GM21529 (cell line): ENCODE measurements at regions not wholly inside any gene's neighbourhood (a gene's known extent, or its start where the extent isn't known, plus 50 kb on each side); places are given as distances from the start of the nearest gene placed in this dataset.
"Not testable (repeated sequence)": the region's sequence is repeated elsewhere in the genome, so short reads cannot be mapped to it uniquely, and the experiment has no call there.

Experiments
- ATAC-seq: cut with Tn5 transposase; IDR thresholded peaks from one replicate; pipeline ENCODE4 v1.9.1; 2021; ENCODE audit not compliant: unreplicated experiment

DNA sequence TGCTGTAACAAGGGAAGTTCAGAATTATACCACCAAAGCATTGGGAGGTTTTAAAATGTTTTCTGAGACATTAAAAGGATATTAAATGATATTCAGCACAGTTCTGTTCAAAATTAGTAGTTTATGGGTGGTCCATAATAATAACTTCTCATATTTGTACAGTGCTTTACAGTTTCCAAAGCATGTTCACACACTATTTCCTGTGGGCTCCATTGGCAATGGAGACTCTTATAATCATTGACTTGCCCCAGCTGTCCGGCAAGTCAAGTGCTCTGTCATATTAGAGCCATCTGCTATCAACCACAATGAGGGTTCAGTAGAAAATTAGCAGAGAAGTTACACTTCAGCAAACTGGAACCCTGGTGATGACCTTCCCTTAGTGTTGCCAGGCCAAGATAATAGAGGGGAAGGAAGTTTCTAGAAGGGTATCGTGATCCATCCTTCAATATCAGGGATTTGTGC lies 526.6 kb upstream of the CCDC196 start:
- peak; percentile 57 for ATAC-seq

GRCh38 chr14:65961004-65961403 lies 525.2 kb upstream of the CCDC196 start:
- ATAC-seq, result no peak

GRCh38 chr14:65962952-65963351 lies 523.2 kb upstream of the CCDC196 start:
- ATAC-seq, result no peak

DNA sequence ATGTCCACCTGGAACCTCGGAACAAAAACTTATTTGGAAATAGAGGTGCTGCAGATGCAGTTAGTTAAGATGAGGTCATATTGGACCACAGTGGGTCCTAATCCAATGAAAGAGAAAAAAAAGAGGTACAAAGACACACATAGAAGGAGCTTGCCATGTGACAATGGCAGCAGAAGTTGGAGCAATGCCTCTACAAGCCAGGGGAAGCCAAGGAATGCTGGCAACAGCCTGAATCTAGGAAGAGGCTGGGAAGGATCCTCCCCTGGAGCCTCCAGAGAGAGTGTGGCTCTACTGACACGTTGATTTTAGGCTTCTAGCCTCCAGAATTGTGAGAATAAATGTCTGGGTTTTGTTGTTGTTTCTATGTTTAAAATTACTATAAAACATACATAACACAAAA lies 521.8 kb upstream of the CCDC196 start:
- ATAC-seq, result no peak

GRCh38 chr14:65966188-65966587 lies 520.0 kb upstream of the CCDC196 start:
- no peak for ATAC-seq

- no peak for ATAC-seq
Observed at GRCh38 chr14:65972346-65972870, 513.8 kb upstream of the CCDC196 start.

- no peak for ATAC-seq
Observed at GRCh38 chr14:65972891-65973290, 513.3 kb upstream of the CCDC196 start.

GRCh38 chr14:65975865-65976264 lies 510.3 kb upstream of the CCDC196 start:
- ATAC-seq, result no peak

- ATAC-seq, result no peak
Observed at GRCh38 chr14:65976761-65977404, 509.3 kb upstream of the CCDC196 start.

- no peak for ATAC-seq
Observed at GRCh38 chr14:65981192-65981843, 504.9 kb upstream of the CCDC196 start.

DNA sequence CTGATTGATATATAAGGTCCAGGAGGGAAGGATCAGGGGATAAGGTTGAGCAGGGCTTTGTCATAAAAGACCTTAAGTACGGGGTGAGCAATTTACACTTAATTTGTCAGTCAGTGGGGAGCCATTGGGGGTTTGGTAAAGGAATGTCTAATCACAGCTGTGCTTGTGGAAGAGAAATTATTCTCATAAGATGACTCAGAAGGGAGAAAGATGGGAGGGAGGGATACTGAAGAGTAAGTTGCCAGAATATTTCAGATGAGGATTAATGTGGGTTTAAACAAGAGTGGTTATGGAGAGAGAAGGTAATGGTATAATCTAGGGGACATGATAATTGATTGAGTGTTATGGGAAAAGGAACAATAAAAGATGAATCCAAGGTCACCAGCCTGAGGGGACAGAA lies 500.1 kb upstream of the CCDC196 start:
- no peak for ATAC-seq

DNA sequence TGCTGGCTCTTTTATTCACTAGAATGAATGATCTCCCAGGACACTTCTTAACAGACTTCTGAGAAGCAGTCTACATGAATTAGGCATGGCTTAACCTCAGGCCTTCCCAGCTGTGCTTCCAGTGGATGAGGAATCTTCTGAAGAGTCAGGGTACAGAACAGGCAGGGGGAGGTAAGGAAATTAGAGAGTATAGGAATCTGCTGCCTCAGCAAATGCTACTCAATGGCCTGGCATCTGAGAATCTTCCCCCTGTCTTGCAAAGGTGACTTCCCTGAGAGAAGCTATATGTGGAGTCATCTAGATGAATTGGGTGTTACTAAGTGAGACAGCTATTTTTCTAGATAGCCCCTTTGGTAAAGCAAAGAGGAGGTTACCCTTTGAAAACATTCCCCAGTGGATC lies 496.2 kb upstream of the CCDC196 start:
- no peak for ATAC-seq

DNA sequence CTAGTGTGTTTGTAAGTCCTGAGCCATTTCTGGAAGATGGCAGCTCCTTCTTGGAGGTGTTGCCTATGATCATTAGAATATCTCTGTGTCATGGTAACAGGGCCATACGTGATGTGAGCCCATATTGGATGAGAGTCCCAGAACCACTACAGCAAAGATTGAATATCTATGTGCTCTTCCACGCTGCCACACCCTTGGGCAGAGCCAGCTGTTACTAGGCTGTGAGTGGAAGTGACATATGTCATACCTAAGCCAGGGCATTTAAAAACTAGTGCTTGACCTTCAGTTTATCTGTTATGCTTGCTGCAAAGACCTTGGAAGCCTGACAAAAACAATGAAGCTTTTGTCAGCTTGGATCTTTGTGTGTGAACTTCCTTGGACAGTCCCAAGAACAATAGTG lies 495.1 kb upstream of the CCDC196 start:
- no peak for ATAC-seq

- not testable (repeated sequence) for ATAC-seq
Observed at GRCh38 chr14:65991935-65992334, 494.2 kb upstream of the CCDC196 start.

- ATAC-seq, result no peak
Observed at GRCh38 chr14:65993103-65993502, 493.1 kb upstream of the CCDC196 start.

DNA sequence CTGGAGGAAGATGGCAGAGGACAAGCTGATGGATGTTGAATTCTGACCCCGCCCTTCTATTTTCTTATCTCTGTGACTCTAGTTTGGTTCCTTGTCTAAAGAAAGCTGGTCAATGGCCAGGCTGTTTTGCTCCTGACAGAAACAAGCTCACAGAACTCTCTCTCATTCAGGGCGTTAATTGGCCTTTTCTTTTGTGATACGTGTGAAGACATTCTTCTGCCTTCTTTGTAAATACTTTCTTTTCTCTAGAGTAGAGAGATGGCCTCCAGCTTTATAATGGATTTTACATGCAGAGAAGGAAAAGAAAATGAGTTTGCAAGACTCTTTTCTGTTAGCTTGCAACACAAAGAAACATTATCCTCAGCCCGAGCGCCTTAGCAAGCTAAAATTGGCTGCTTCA lies 492.2 kb upstream of the CCDC196 start:
- no peak for ATAC-seq

GRCh38 chr14:65997347-65997746 lies 488.8 kb upstream of the CCDC196 start:
- no peak for ATAC-seq

- no peak for ATAC-seq
Observed at GRCh38 chr14:65999865-66000264, 486.3 kb upstream of the CCDC196 start.

GRCh38 chr14:66000766-66001165 lies 485.4 kb upstream of the CCDC196 start:
- no peak for ATAC-seq

DNA sequence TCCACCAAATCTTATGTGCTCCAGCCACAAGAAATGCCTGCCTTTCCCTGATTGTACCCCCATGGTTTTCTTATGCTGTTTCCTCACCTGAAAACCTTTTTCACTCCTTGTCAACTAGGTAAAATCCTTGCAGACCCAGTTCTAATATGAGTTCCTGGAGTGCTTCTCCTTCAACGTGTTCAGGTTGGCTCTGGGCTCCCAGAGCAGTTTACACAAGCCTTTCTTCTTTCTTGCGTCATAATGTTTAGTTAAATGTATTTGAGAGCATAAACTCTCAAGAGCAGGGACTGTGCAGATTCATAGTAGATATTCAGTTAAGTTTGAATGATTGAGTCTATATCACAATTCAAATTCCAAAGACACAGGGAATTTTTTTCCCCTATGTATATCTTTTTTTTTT lies 484.8 kb upstream of the CCDC196 start:
- ATAC-seq, result no peak

GRCh38 chr14:66003082-66003730 lies 483.0 kb upstream of the CCDC196 start:
- no peak for ATAC-seq

- no peak for ATAC-seq
Observed at GRCh38 chr14:66005900-66006434, 480.2 kb upstream of the CCDC196 start.
